GM13977 (cell line): ENCODE measurements at regions not wholly inside any gene's neighbourhood (a gene's known extent, or its start where the extent isn't known, plus 50 kb on each side); places are given as distances from the start of the nearest gene placed in this dataset.

Experiments
- DNase-seq: peaks from one replicate; pipeline ENCODE4 v3.0.0; 2012; ENCODE audit warnings: low spot score
- in situ Hi-C: fragments of 300-500 bp; cut with MboI; formaldehyde crosslinking; loops from one replicate; pipeline ENCODE4 v1.12.0; 2022; ENCODE audit warnings: low sequenced_read_pairs, low pct_unique_long_range_greater_than_20kb, mixed read lengths, inconsistent platforms; ENCODE audit not compliant: unreplicated experiment
- TF ChIP-seq, protein P1 (sequence below): IDR thresholded peaks from 2 replicates; pipeline ENCODE4 v1.5.1; 2012; ENCODE audit warnings: mild to moderate bottlenecking, control low read depth; ENCODE audit not compliant: insufficient read depth; ENCODE audit errors: extremely low read depth, missing control alignments

DNA sequence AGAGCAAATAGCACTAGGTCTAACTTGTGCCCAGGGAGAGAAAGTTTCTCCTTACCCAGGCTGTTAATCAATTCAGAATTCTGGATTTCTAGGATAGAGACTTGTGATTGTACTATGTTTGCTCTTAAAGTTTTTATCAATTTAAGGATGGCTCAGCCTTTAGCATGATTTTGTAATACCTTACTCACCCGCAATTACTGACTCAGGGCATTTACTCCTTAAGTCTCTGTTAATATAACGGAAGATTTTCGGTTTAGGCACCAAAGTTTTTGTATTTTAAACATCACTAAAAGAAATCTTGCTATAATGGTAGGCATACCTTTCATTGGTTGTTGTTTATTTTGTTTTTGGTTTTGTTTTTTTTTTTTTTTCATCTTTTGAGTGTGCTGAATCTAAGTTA lies 358.2 kb downstream of the RBM43 start:
- in situ Hi-C loops: no loop called here
- TF ChIP-seq, protein P1, sequence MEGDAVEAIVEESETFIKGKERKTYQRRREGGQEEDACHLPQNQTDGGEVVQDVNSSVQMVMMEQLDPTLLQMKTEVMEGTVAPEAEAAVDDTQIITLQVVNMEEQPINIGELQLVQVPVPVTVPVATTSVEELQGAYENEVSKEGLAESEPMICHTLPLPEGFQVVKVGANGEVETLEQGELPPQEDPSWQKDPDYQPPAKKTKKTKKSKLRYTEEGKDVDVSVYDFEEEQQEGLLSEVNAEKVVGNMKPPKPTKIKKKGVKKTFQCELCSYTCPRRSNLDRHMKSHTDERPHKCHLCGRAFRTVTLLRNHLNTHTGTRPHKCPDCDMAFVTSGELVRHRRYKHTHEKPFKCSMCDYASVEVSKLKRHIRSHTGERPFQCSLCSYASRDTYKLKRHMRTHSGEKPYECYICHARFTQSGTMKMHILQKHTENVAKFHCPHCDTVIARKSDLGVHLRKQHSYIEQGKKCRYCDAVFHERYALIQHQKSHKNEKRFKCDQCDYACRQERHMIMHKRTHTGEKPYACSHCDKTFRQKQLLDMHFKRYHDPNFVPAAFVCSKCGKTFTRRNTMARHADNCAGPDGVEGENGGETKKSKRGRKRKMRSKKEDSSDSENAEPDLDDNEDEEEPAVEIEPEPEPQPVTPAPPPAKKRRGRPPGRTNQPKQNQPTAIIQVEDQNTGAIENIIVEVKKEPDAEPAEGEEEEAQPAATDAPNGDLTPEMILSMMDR: no peak
- no peak for DNase-seq

DNA sequence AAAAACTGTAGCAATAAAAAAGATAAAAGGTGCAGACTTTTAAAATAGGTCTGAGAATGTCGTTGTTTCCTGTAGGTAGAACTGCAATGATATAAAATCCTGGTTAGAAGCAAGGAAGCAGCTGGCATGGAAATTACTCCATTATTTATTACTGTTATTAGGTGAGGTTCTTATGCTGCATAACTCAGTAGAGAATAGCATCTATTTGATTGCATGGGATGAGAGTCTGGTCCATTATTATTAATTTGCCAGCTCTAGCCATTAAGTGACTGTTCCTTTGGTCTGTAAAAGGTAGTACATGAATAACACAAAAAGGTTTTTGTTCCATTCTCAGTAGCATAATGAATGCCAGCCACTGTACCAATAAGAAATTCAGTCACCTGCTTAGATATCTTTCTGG lies 358.6 kb downstream of the RBM43 start:
- TF ChIP-seq, protein P1: no peak
- DNase-seq: no peak
- in situ Hi-C loops: no loop called here

DNA sequence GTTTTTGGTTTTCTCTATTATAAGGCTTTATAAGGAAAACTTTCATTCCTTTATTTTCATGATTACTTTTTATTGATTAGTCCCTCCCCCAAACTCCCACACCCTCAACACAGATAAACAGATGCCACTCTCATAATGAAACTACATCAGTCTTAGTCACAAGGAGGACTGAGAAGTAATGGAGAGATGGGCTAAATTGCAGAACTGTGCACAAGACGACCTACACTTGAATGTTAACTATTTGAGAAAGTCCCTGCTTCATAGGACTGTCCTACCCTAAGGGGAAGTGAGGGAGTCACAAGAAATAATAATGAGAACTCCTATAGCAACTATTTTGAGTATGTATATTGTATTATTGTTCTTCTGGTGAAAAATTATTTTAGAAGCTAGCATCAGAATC lies 360.8 kb downstream of the RBM43 start:
- TF ChIP-seq, protein P1: no peak
- in situ Hi-C loops: no loop called here
- no peak for DNase-seq

DNA sequence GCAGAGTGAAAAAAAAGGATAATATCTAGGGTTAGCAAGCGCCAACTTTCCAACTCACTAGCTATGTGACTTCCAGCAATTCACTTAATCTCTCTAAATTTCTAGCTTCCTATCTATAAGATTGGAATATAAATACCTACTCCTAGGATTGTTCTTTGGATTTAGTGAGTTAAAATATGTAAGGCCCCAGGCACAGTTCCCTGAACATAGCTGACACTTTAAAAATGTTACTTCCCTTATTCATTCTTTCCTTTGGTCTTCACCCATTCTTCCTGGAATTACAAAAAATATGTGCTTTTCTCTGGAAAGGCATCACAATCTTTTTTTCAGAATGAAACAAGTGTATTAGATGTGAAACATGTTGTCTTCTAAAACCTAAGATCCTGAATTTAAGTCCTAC lies 365.7 kb downstream of the RBM43 start:
- TF ChIP-seq, protein P1: no peak
- DNase-seq: no peak
- in situ Hi-C loops: no loop called here

DNA sequence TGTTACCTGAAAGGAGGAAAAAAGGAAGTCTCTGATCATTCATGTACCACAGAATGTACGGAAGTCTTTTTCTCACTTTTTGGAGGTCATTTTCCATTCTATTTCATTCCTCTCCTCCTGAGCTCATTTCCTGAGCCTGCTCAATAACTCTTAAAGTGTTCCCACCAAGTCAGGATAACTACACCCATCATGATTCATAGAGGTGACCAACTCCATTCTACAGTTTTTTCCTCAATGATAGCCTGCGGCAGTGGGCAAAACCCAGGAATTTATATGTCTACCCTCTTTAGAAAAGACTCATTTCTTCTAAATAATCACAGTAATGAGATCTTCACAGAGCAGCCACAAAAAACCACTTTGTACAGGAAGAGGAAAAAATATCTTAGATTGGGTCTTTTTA lies 372.5 kb downstream of the RBM43 start:
- TF ChIP-seq, protein P1: no peak
- in situ Hi-C loops: no loop called here

DNA sequence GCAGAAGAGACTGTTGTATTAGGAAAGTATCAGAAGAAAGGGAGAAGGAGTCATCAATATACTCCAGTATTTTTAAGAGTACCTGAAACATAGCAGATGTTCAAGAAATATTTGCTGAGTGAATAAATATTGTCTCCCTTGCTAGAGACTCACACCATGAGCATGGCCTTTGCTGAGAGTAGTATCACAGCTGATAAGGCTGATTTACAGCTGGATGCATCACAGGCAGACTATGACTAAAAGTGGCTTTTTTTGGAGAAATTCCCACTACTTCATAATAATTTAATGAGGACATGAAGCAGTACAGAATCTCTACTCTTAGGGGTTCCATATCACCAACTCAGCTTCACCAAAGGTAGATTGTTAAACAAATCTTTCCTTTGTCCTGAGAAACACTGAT lies 373.3 kb downstream of the RBM43 start:
- in situ Hi-C loops: no loop called here
- TF ChIP-seq, protein P1: no peak
- no peak for DNase-seq

More for the DNA sequence above, 372.5 kb downstream of the RBM43 start:
- no peak for DNase-seq

DNA sequence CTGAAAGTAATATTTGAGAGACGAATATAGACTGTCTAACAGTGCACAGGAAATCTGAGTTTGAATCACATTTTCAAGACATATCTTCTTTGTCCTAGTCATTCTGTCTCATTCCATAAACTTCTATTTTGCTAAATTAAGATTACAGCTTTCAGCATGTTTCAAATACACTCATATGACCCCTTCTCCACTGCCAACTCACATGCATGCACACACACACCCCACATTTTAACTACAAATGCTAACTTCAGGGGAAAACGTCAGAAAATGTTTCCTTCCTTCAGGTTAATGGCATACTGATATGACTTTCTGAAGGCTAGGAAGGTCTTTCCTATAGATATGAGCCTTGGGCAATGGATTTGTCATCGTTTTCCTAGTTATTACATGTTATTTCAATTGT lies 373.7 kb downstream of the RBM43 start:
- in situ Hi-C loops: no loop called here
- DNase-seq: no peak
- TF ChIP-seq, protein P1: no peak
